HUES6 (cell line): ENCODE measurements at regions not wholly inside any gene's neighbourhood (a gene's known extent, or its start where the extent isn't known, plus 50 kb on each side); places are given as distances from the start of the nearest gene placed in this dataset.
A peak's percentile ranks its signal among the peaks of the same experiment; 100 is the strongest.

Source experiments
- H3K27ac ChIP-seq: 2 replicates; pipeline ENCODE4 v1.7.0; 2013; ENCODE audit warnings: low read depth, mild to moderate bottlenecking, low read length, inconsistent platforms
- H3K27me3 ChIP-seq: 2 replicates; pipeline ENCODE4 v1.6.1; 2013; ENCODE audit warnings: low read length; ENCODE audit not compliant: control insufficient read depth, insufficient read depth
- H3K36me3 ChIP-seq: 2 replicates; pipeline ENCODE4 v1.6.1; 2013; ENCODE audit warnings: low read length; ENCODE audit not compliant: control insufficient read depth, insufficient read depth
- H3K4me1 ChIP-seq: 2 replicates; pipeline ENCODE4 v1.6.1; 2013; ENCODE audit warnings: low read length; ENCODE audit not compliant: control insufficient read depth, insufficient read depth
- H3K4me3 ChIP-seq: 2 replicates; pipeline ENCODE4 v1.5.1; 2013; ENCODE audit warnings: low read depth, low read length
- H3K9ac ChIP-seq: one replicate; pipeline ENCODE4 v1.6.1; 2013; ENCODE audit warnings: mild to moderate bottlenecking, low read length
- H3K9me3 ChIP-seq: 2 replicates; pipeline ENCODE4 v1.6.1; 2013; ENCODE audit warnings: low read depth, low read length; ENCODE audit not compliant: control insufficient read depth, insufficient read depth

GRCh38 chr7:7060828-7061599 lies 121.3 kb upstream of the C1GALT1 start:
- no peaks in the 10 kb centered on the region for H3K36me3 ChIP-seq
- H3K9ac ChIP-seq = no peak overlapping the region

GRCh38 chr7:7077945-7078344 lies 104.4 kb upstream of the C1GALT1 start:
- no peaks in the 10 kb centered on the region for H3K4me1 ChIP-seq

More at GRCh38 chr7:7060828-7061599, 121.3 kb upstream of the C1GALT1 start:
- H3K27me3 ChIP-seq = peaks cover 12% of the 10 kb centered on the region; the same call in 1 of the 2 replicates
- H3K4me3 ChIP-seq = no peak overlapping the region
- H3K4me1 ChIP-seq = no peaks in the 10 kb centered on the region
- no peaks in the 10 kb centered on the region for H3K9me3 ChIP-seq
- no peak overlapping the region for H3K27ac ChIP-seq

GRCh38 chr7:7080802-7081201 lies 101.5 kb upstream of the C1GALT1 start:
- Histone ChIP-seq H3K36me3 (no peaks in the 10 kb centered on the region), H3K4me1 (no peaks in the 10 kb centered on the region), H3K9me3 (no peaks in the 10 kb centered on the region), H3K27ac (no peak overlapping the region), H3K9ac (no peak overlapping the region), H3K4me3 (no peak overlapping the region), H3K27me3 (no peaks in the 10 kb centered on the region)

More at GRCh38 chr7:7077945-7078344, 104.4 kb upstream of the C1GALT1 start:
- H3K36me3 ChIP-seq = no peaks in the 10 kb centered on the region
- H3K9me3 ChIP-seq = no peaks in the 10 kb centered on the region
- H3K27me3 ChIP-seq = no peaks in the 10 kb centered on the region
- H3K4me3 ChIP-seq = no peak overlapping the region
- H3K9ac ChIP-seq = no peak overlapping the region
- no peak overlapping the region for H3K27ac ChIP-seq

DNA sequence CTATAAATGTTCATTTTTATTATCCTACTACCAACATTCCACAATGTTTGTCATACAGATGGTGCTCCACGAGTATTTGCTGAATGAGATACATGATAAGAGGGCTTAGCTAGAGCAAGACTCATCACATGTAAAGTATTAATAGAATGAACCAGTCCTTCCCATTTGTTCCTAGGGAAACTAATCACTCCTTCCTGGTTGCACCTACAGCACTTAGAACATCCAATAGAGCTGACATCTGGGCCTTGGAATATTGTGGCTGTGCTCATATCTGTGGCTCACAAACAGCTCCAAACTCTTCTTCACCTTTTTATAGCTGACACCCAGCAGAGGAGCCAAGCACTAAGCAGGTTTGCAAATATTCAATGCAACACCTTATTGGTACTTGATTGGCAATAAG lies 91.9 kb upstream of the C1GALT1 start:
- Histone ChIP-seq H3K9ac (no peak overlapping the region), H3K27ac (no peak overlapping the region), H3K36me3 (no peaks in the 10 kb centered on the region), H3K27me3 (no peaks in the 10 kb centered on the region), H3K4me1 (no peaks in the 10 kb centered on the region), H3K9me3 (peaks cover 14% of the 10 kb centered on the region; the same call in 1 of the 2 replicates), H3K4me3 (no peak overlapping the region)

DNA sequence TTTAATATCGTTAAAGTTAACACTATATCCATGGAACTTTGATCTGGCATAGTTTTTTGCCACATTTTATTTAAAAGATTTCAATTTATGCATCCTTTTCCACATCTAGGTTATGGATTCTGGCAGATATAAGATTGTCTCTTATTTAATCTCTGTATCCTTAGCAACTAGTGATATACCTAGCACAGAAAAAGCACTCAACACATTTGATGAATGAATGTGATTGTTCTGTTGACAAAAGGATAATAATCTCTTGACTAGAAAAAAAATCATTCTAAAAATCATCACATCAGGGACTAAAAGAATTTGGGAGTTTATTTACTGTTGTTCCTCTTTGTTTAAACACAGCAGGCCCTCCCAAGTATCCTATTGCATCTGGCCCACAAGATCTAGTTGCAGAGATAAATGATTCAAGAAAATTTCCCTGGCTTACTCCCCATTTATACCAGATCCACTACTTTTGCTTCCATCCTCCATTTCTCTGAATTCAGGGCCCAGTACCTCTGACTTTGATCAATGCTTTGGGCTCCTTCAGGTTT lies 84.0 kb upstream of the C1GALT1 start:
- Histone ChIP-seq H3K36me3 (no peaks in the 10 kb centered on the region), H3K9me3 (no peaks in the 10 kb centered on the region), H3K27ac (no peak overlapping the region; the same call in 1 of the 2 replicates), H3K27me3 (no peaks in the 10 kb centered on the region), H3K9ac (no peak overlapping the region), H3K4me3 (no peak overlapping the region), H3K4me1 (peaks cover 35% of the 10 kb centered on the region)

DNA sequence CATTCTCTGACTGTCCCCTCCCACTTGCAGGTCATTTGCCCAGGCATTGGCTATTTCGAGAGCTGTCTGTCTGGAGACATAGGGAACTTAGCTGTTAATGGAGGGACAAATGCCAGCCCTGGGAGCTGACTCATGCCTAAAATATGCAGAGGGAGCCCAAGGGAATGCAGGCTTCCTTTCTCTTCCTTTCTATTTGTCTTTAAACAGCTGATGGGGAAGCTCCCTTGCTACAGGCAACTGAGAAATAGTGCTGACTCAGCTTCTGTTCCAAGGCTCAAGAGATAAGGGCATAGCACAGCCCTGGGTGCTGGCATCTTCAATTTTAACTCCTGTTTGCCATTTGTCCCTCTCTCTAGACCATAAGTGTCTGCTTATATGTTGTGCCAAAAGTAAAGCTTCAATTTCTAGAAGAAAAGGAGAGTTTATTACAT lies 82.7 kb upstream of the C1GALT1 start:
- H3K27me3 ChIP-seq = no peaks in the 10 kb centered on the region
- peak overlapping the region; percentile 43; the same call in 1 of the 2 replicates for H3K27ac ChIP-seq
- peak overlapping the region; percentile 55 for H3K9ac ChIP-seq
- peaks cover 43% of the 10 kb centered on the region for H3K4me1 ChIP-seq
- H3K4me3 ChIP-seq = peak overlapping the region; percentile 3; the same call in 1 of the 2 replicates
- no peaks in the 10 kb centered on the region for H3K36me3 ChIP-seq
- H3K9me3 ChIP-seq = no peaks in the 10 kb centered on the region

- H3K4me1 ChIP-seq = peaks cover 51% of the 10 kb centered on the region
- peak overlapping the region; percentile 3; the same call in 1 of the 2 replicates for H3K4me3 ChIP-seq
- no peaks in the 10 kb centered on the region for H3K27me3 ChIP-seq
- H3K9ac ChIP-seq = peak overlapping the region; percentile 55
- H3K9me3 ChIP-seq = no peaks in the 10 kb centered on the region
- H3K36me3 ChIP-seq = no peaks in the 10 kb centered on the region
- peak overlapping the region; percentile 43; the same call in 1 of the 2 replicates for H3K27ac ChIP-seq
These were observed 81.9 kb upstream of the C1GALT1 start for GRCh38 chr7:7100432-7100849.

DNA sequence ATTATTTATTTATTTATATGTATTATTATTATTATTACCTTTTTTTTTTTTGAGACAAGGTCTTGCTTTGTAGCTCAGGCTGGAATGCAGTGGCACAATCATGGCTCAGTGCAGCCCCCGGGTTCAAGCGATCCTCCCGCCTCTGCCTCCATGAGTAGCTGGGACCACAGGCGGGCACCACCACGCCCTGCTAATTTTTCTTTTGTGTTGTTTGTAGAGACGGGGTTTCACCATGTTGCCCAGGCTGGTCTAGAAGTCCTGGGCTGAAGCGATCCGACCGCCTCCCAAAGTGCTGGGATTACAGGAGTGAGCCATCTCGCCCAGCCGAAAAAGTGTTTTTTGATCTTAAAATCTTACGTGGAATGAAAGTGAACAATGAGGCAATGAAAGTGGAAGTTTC lies 79.4 kb upstream of the C1GALT1 start:
- no peak overlapping the region for H3K9ac ChIP-seq
- no peaks in the 10 kb centered on the region for H3K27me3 ChIP-seq
- no peak overlapping the region for H3K27ac ChIP-seq
- 0 out of 2 replicates have a peak, but pooled peaks cover 3% of the 10 kb centered on the region for H3K9me3 ChIP-seq
- no peaks in the 10 kb centered on the region for H3K36me3 ChIP-seq
- no peak overlapping the region for H3K4me3 ChIP-seq
- peaks cover 65% of the 10 kb centered on the region for H3K4me1 ChIP-seq

- Histone ChIP-seq H3K4me1 (peaks cover 58% of the 10 kb centered on the region), H3K27me3 (no peaks in the 10 kb centered on the region), H3K9me3 (peaks cover 7% of the 10 kb centered on the region; the same call in 1 of the 2 replicates), H3K36me3 (no peaks in the 10 kb centered on the region), H3K9ac (no peak overlapping the region), H3K4me3 (no peak overlapping the region), H3K27ac (no peak overlapping the region)
These were observed 78.7 kb upstream of the C1GALT1 start for GRCh38 chr7:7103343-7104313.

DNA sequence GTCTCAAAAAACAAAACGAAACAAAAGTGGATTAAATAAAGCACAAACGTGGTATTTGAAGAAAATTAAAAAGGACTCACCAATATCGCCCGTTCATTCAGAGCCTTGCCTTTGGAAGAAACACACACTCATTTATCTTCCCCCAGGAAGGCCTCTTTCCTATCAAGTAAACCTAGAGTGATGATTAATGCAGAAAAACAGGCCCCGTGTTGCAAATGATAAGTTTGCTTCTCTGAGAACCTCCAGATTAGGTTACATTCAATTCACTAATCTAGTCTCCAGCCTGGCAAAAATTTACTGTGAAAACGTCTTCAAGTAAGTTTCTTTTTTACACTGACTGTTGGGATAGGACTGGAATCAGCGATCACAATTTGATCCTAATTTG lies 78.0 kb upstream of the C1GALT1 start:
- Histone ChIP-seq H3K27ac (no peak overlapping the region; the same call in 1 of the 2 replicates), H3K36me3 (no peaks in the 10 kb centered on the region), H3K9ac (no peak overlapping the region), H3K4me3 (no peak overlapping the region), H3K27me3 (no peaks in the 10 kb centered on the region), H3K9me3 (peaks cover 13% of the 10 kb centered on the region; the same call in 1 of the 2 replicates), H3K4me1 (peaks cover 51% of the 10 kb centered on the region)
